Right atrium auricular region (tissue), 2 donors: ENCODE measurements at regions not wholly inside any gene's neighbourhood (a gene's known extent, or its start where the extent isn't known, plus 50 kb on each side); places are given as distances from the start of the nearest gene placed in this dataset.
"Not testable (repeated sequence)": the region's sequence is repeated elsewhere in the genome, so short reads cannot be mapped to it uniquely, and the experiment has no call there.

Experiments used
- DNase-seq: peaks from one replicate; pipeline ENCODE4 v3.0.0-alpha.2; 2019; ENCODE audit warnings: low spot score
- H3K27ac ChIP-seq, 2 donors: fragments of 200-600 bp; sonication (generic); 1 replicate in 1 of 2; 2 replicates in 1 of 2; pipeline ENCODE4 v1.5.1; 2016 to 2019
- H3K27me3 ChIP-seq, 2 donors: fragments of 200-600 bp; sonication (generic); one replicate each; pipeline versions ENCODE4 v1.5.1 to v1.6.0; 2017 to 2019
- H3K36me3 ChIP-seq: fragments of 200-600 bp; sonication (generic); one replicate; pipeline ENCODE4 v1.5.1; 2016
- H3K4me1 ChIP-seq, 2 donors: fragments of 200-600 bp; sonication (generic); one replicate each; pipeline versions ENCODE4 v1.5.1 to v1.6.0; 2017 to 2019
- H3K4me3 ChIP-seq, 2 donors: fragments of 200-600 bp; sonication (generic); 1 replicate in 1 of 2; 2 replicates in 1 of 2; pipeline ENCODE4 v1.5.1; 2017 to 2019; ENCODE audit warnings: mild to moderate bottlenecking in 1 of 2, moderate library complexity in 1 of 2
- H3K9me3 ChIP-seq, 2 donors: fragments of 200-600 bp; sonication (generic); one replicate each; pipeline ENCODE4 v1.5.1; 2019
- CTCF ChIP-seq, 2 donors: fragments of 200-600 bp; sonication (generic); IDR thresholded peaks; one replicate each; pipeline ENCODE4 v1.5.1; 2019; ENCODE audit warnings: antibody characterized with exemption in 2 of 2

DNA sequence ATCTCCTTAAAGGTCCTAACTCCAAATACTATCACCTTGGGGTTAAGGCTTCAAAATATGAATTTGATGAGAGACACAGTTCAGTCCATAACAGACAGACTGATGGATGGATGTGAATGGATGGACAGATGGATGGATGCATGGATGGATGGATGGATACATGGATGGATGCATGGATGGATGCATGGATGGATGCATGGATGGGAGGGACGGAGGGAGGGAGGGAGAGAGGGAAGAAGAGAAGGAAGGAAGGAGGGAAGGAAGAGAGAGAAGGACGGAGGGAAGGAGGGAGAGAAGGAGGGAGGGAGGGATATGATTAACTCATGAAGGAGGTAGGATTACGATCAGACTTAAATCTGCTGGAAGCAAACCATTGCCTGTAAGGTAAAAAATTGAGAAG, 192.4 kb downstream of the LRRN1 start:
- DNase-seq, result no peak
- H3K36me3 ChIP-seq, result no peaks in the 10 kb centered on the region
- no peak overlapping the region for H3K4me3 ChIP-seq
- H3K27ac ChIP-seq, result no peak overlapping the region
- no peak for TF ChIP-seq CTCF (IDR thresholded peaks at IDR 0.05)
- H3K27me3 ChIP-seq, result no peaks in the 10 kb centered on the region
- no peaks in the 10 kb centered on the region for H3K4me1 ChIP-seq
- H3K9me3 ChIP-seq, result peaks cover 0 to 6% of the 10 kb centered on the region in 2 donors

DNA sequence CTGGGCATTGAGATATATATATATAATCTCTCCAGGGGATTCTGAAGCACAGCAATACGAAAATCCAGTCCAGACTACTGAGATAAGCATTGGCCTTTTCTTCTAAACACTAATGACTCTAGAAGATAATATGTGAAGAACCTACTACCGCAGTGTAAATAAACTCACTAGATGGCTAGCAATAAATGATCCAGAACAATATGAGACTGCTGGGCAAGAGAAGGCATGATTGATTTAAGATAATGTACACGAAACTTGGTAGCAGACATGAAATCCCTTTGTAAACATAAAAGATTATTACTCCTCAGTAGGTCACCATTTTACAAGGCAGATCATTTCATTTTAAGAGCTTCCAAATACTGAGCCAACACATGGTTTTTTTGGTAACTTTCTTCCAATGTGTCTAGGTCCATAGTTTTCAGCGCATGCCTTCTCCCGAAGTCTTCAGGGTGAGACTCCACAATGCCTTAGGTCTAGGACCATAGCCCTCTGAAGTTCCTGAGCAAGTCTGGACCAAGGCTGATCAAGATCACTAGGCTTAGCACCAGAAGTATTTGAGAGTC, 193.2 kb downstream of the LRRN1 start:
- no peak overlapping the region for H3K27ac ChIP-seq
- no peaks in the 10 kb centered on the region for H3K27me3 ChIP-seq
- H3K4me1 ChIP-seq, result no peaks in the 10 kb centered on the region
- H3K4me3 ChIP-seq, result no peak overlapping the region
- peaks cover 0 to 6% of the 10 kb centered on the region in 2 donors for H3K9me3 ChIP-seq
- no peak for TF ChIP-seq CTCF (IDR thresholded peaks at IDR 0.05)
- no peaks in the 10 kb centered on the region for H3K36me3 ChIP-seq
- no peak for DNase-seq

GRCh38 chr3:3998140-3998922, 199.1 kb downstream of the LRRN1 start:
- no peak for DNase-seq
- no peaks in the 10 kb centered on the region for H3K27me3 ChIP-seq
- H3K4me3 ChIP-seq, result no peak overlapping the region
- no peaks in the 10 kb centered on the region for H3K36me3 ChIP-seq
- H3K4me1 ChIP-seq, result no peaks in the 10 kb centered on the region
- peaks cover 0 to 6% of the 10 kb centered on the region in 2 donors for H3K9me3 ChIP-seq
- no peak overlapping the region for H3K27ac ChIP-seq
- peak in 1 of 2 donors; percentile 58 for TF ChIP-seq CTCF (IDR thresholded peaks at IDR 0.05)

DNA sequence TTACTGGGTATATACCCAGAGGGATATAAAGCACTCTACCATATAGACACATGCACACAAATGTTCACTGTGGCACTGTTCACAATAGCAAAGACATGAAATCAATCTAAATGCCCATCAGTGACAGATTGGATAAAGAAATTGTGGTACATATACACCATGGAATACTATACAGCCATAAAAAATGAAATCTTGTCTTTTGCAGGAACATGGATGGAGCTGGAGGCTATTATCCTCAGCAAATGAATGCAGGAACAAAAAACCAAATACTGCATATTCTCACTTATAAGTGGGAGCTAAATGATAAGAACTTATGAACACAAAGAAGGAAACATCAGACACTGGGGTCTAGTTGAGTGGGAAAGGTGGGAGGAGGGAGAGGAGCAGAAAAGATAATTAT, 200.1 kb downstream of the LRRN1 start:
- H3K36me3 ChIP-seq, H3K4me3 ChIP-seq, H3K9me3 ChIP-seq, H3K4me1 ChIP-seq, H3K27ac ChIP-seq, DNase-seq, H3K27me3 ChIP-seq: not testable (repeated sequence)

DNA sequence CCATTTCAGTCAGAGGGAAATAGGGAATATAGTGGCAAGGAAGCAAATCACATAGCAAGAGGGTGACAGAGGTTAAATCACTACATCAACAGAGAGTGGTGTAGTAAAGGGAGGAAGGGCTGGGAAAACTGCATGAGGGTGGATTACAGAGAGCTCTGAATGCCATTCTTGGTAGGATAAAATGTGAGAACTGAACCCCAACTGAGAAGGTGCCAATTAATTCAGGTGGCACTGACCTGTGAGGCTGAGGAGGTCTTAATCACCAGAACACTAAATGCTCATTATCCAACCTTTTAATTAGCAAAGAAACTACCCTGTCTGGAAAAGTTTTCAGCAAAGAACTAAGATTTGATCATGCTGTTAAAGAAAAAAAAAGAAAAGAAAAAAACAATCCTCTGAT, 202.7 kb downstream of the LRRN1 start:
- no peak overlapping the region for H3K4me3 ChIP-seq
- H3K9me3 ChIP-seq, result no peaks in the 10 kb centered on the region
- no peaks in the 10 kb centered on the region for H3K4me1 ChIP-seq
- no peak for DNase-seq
- no peak for TF ChIP-seq CTCF (IDR thresholded peaks at IDR 0.05)
- H3K36me3 ChIP-seq, result no peaks in the 10 kb centered on the region
- H3K27me3 ChIP-seq, result no peaks in the 10 kb centered on the region
- H3K27ac ChIP-seq, result no peak overlapping the region

DNA sequence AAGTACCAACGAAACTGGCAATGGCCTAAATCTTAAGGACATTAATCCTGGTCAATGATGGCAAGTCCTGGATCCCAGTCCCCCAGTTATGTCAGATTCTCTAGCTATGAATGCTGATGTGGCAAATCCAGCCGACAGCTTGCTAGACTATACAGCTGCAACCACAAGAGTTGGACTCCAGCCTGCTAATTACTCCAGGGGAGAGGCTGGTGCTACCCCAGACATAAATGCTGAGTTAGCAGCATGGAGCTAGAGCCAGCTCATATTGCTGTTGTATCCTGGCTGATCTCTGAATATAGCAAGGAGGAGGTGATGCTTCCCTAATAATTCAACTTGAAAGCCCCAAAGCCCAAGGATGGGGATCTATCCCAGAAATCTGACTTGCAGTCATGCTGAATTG, 207.1 kb downstream of the LRRN1 start:
- H3K4me3 ChIP-seq, result no peak overlapping the region
- no peaks in the 10 kb centered on the region for H3K9me3 ChIP-seq
- H3K27ac ChIP-seq, result no peak overlapping the region
- no peak for DNase-seq
- no peaks in the 10 kb centered on the region for H3K27me3 ChIP-seq
- no peaks in the 10 kb centered on the region for H3K4me1 ChIP-seq
- TF ChIP-seq CTCF (IDR thresholded peaks at IDR 0.05), result no peak
- no peaks in the 10 kb centered on the region for H3K36me3 ChIP-seq
